DOHH2 (cell line): ENCODE measurements at regions not wholly inside any gene's neighbourhood (a gene's known extent, or its start where the extent isn't known, plus 50 kb on each side); places are given as distances from the start of the nearest gene placed in this dataset.

Experiments
- H3F3A ChIP-seq: fragments of 200-600 bp; sonication (generic), shearing (Covaris generic); 2 replicates; pipeline ENCODE4 v1.6.0; 2016; ENCODE audit warnings: antibody characterized with exemption, mild to moderate bottlenecking; ENCODE audit not compliant: control insufficient read depth, insufficient read depth
- H3K27ac ChIP-seq: fragments of 200-600 bp; sonication (generic); 2 replicates; pipeline ENCODE4 v1.5.1; 2014; ENCODE audit warnings: low read depth, mild to moderate bottlenecking, low read length, moderate library complexity
- H3K27me3 ChIP-seq: fragments of 200-600 bp; sonication (generic); 2 replicates; pipeline ENCODE4 v1.6.1; 2014; ENCODE audit warnings: mild to moderate bottlenecking, low read length, mixed read lengths; ENCODE audit not compliant: control insufficient read depth
- H3K36me3 ChIP-seq: fragments of 200-600 bp; sonication (generic); 2 replicates; pipeline ENCODE4 v1.6.1; 2014; ENCODE audit warnings: mild to moderate bottlenecking, low read length, moderate library complexity, mixed read lengths; ENCODE audit not compliant: control insufficient read depth
- H3K4me1 ChIP-seq: fragments of 200-600 bp; sonication (generic); 2 replicates; pipeline ENCODE4 v1.6.1; 2014; ENCODE audit warnings: mild to moderate bottlenecking, low read length, mixed read lengths; ENCODE audit not compliant: control insufficient read depth
- H3K4me2 ChIP-seq: fragments of 200-600 bp; sonication (generic); 2 replicates; pipeline ENCODE4 v1.6.0; 2014; ENCODE audit warnings: mild to moderate bottlenecking, low read length, moderate library complexity
- H3K4me3 ChIP-seq: fragments of 200-600 bp; sonication (generic); 2 replicates; pipeline ENCODE4 v1.5.1; 2014; ENCODE audit warnings: mild to moderate bottlenecking, low read length, mixed read lengths
- H3K79me2 ChIP-seq: fragments of 200-600 bp; sonication (generic); 2 replicates; pipeline ENCODE4 v1.6.1; 2014; ENCODE audit warnings: mild to moderate bottlenecking, low read length, mixed read lengths; ENCODE audit not compliant: control insufficient read depth
- H3K9me2 ChIP-seq: fragments of 200-600 bp; sonication (generic); replicated peaks from 2 replicates; pipeline ENCODE4 v1.6.1; 2014; ENCODE audit warnings: mild to moderate bottlenecking, low read length, mixed read lengths; ENCODE audit not compliant: control insufficient read depth
- H3K9me3 ChIP-seq: fragments of 200-600 bp; sonication (generic); 2 replicates; pipeline ENCODE4 v1.6.1; 2014; ENCODE audit warnings: antibody characterized with exemption, low read length, mixed read lengths; ENCODE audit not compliant: control insufficient read depth, insufficient read depth
- H4K20me1 ChIP-seq: fragments of 200-600 bp; sonication (generic); 2 replicates; pipeline ENCODE4 v1.6.0; 2014; ENCODE audit warnings: low read depth, mild to moderate bottlenecking, antibody characterized with exemption, low read length, moderate library complexity; ENCODE audit not compliant: control insufficient read depth, insufficient read depth
- EZH2phosphoT487 ChIP-seq: fragments of 200-600 bp; sonication (generic); IDR thresholded peaks from 2 replicates; pipeline ENCODE4 v1.6.1; 2017; ENCODE audit warnings: borderline replicate concordance, mild to moderate bottlenecking, antibody characterized with exemption, low read length, moderate library complexity, mixed read lengths
- TF ChIP-seq, protein P1 (sequence below): fragments of 200-600 bp; sonication (generic); IDR thresholded peaks from one replicate; pipeline ENCODE4 v1.5.1; 2014; ENCODE audit warnings: antibody characterized with exemption, mild to moderate bottlenecking, low read depth, low read length; ENCODE audit not compliant: poor library complexity, severe bottlenecking

- Histone ChIP-seq H4K20me1 (no peaks in the 10 kb centered on the region), H3K27me3 (no peaks in the 10 kb centered on the region)
Measured at GRCh38 chr13:23020246-23020843, 160.4 kb upstream of the SGCG start.

GRCh38 chr13:23021906-23022305 is 158.9 kb upstream of the SGCG start:
- H3K36me3 ChIP-seq, result no peaks in the 10 kb centered on the region
- no peaks in the 10 kb centered on the region for H3F3A ChIP-seq
- TF ChIP-seq, protein P1, sequence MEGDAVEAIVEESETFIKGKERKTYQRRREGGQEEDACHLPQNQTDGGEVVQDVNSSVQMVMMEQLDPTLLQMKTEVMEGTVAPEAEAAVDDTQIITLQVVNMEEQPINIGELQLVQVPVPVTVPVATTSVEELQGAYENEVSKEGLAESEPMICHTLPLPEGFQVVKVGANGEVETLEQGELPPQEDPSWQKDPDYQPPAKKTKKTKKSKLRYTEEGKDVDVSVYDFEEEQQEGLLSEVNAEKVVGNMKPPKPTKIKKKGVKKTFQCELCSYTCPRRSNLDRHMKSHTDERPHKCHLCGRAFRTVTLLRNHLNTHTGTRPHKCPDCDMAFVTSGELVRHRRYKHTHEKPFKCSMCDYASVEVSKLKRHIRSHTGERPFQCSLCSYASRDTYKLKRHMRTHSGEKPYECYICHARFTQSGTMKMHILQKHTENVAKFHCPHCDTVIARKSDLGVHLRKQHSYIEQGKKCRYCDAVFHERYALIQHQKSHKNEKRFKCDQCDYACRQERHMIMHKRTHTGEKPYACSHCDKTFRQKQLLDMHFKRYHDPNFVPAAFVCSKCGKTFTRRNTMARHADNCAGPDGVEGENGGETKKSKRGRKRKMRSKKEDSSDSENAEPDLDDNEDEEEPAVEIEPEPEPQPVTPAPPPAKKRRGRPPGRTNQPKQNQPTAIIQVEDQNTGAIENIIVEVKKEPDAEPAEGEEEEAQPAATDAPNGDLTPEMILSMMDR, result no peak
- no peak for TF ChIP-seq EZH2phosphoT487
- no peaks in the 10 kb centered on the region for H4K20me1 ChIP-seq
- no peaks in the 10 kb centered on the region for H3K4me1 ChIP-seq
- no peak overlapping the region for H3K4me3 ChIP-seq
- H3K79me2 ChIP-seq, result no peaks in the 10 kb centered on the region
- no peak overlapping the region for H3K4me2 ChIP-seq
- no peaks in the 10 kb centered on the region for H3K9me3 ChIP-seq
- no peak overlapping the region for H3K27ac ChIP-seq
- H3K27me3 ChIP-seq, result no peaks in the 10 kb centered on the region
- no peaks in the 10 kb centered on the region for H3K9me2 ChIP-seq

More at GRCh38 chr13:23020246-23020843, 160.4 kb upstream of the SGCG start:
- Histone ChIP-seq H3K4me2 (no peak overlapping the region), H3K27ac (no peak overlapping the region), H3F3A (no peaks in the 10 kb centered on the region), H3K9me2 (no peaks in the 10 kb centered on the region), H3K79me2 (no peaks in the 10 kb centered on the region), H3K36me3 (no peaks in the 10 kb centered on the region), H3K9me3 (no peaks in the 10 kb centered on the region), H3K4me1 (no peaks in the 10 kb centered on the region), H3K4me3 (no peak overlapping the region)
- TF ChIP-seq, protein P1, result peak; percentile 82
- no peak for TF ChIP-seq EZH2phosphoT487

DNA sequence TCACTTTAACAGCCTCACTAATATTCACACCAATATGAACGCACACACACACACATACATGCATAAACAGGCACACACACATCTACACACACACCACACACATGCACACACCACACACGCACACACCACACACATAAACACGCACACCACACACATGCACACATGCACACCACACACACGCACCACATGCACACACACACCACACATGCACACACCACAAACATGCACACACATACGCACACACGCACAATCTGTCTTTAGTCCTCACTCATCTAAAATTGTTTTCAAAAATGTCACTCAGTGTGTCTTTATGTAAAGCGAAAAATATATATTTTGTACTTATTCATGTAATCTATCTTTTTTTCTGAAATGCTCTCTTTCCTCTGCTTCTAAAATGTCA is 158.1 kb upstream of the SGCG start:
- no peak for TF ChIP-seq EZH2phosphoT487
- TF ChIP-seq, protein P1, result no peak
- Histone ChIP-seq H3K4me1 (no peaks in the 10 kb centered on the region), H3K36me3 (no peaks in the 10 kb centered on the region), H3K9me3 (no peaks in the 10 kb centered on the region), H3K27me3 (no peaks in the 10 kb centered on the region), H3K4me3 (no peak overlapping the region), H3K27ac (no peak overlapping the region), H3K79me2 (no peaks in the 10 kb centered on the region), H3K4me2 (no peak overlapping the region), H3F3A (no peaks in the 10 kb centered on the region), H3K9me2 (no peaks in the 10 kb centered on the region), H4K20me1 (no peaks in the 10 kb centered on the region)
